ENCODE measurements at regions not wholly inside any gene's neighbourhood (a gene's known extent, or its start where the extent isn't known, plus 50 kb on each side); places are given as distances from the start of the nearest gene placed in this dataset.

GRCh38 chr3:193997228-193998122 is 138.5 kb upstream of the HES1 start (continued):
- TF ChIP-seq TCF7L2 (IDR thresholded peaks at IDR 0.05; ENCODE audit: borderline replicate concordance, extremely low read depth, insufficient read depth, insufficient read length) = no peak
- TF ChIP-seq, protein P1, sequence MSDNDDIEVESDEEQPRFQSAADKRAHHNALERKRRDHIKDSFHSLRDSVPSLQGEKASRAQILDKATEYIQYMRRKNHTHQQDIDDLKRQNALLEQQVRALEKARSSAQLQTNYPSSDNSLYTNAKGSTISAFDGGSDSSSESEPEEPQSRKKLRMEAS (IDR thresholded peaks at IDR 0.05) = no peak

DNA sequence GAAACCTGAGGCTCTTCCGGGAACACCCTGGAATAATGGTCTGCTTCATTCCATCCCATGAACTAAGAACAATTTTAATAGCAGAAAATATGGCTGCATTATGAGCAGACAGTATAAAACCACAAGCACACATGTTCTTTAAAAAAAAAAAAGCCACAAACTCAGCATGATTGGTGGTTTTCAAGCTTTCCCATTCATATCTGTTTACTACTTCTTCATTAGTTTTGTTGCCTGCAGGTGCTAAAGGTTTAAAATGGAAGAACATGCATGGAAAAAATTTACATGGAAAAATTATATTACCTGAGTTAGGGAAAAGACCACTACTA is 137.9 kb upstream of the HES1 start:
- Histone ChIP-seq H3K9me2 (ENCODE audit: insufficient read depth) (no peaks in the 10 kb centered on the region), H3K4me3 (replicated peaks in 1 of 2; ENCODE audit: low read depth in 1 of 2, low read length in 2 of 2) (no peak overlapping the region), H3K9me3 (ENCODE audit: control insufficient read depth in 1 of 2, insufficient read depth in 1 of 2, low read depth in 1 of 2, low read length in 2 of 2) (no peaks in the 10 kb centered on the region), H2AFZ (ENCODE audit: low read depth, low read length, poor library complexity, severe bottlenecking) (no peak overlapping the region), H3K36me3 (ENCODE audit: control insufficient read depth in 1 of 2, insufficient read depth in 2 of 2, low read length in 2 of 2) (no peaks in the 10 kb centered on the region), H3K9ac (ENCODE audit: low read length) (no peak overlapping the region), H4K20me1 (ENCODE audit: insufficient read depth) (no peaks in the 10 kb centered on the region), H3K27me3 (ENCODE audit: insufficient read depth, low read length) (no peaks in the 10 kb centered on the region), H3K27ac (ENCODE audit: low read depth, low read length) (no peak overlapping the region), H3K4me2 (ENCODE audit: low read length) (no peak overlapping the region), H3K4me1 (ENCODE audit: control insufficient read depth in 1 of 2, insufficient read depth in 2 of 2, low read length in 2 of 2) (peaks cover 7 to 15% of the 10 kb centered on the region in 2 experiments), H3K79me2 (ENCODE audit: insufficient read depth, low read length) (no peaks in the 10 kb centered on the region)
- intact Hi-C loops (cut with micrococcal nuclease) = no loop called here
- ChIA-PET CTCF (no interaction called here), POLR2A (no interaction called here), RAD21 (ENCODE audit: low non-redundant PET in 1 of 2, low total read pairs in 2 of 2, uncharacterized antibody in 2 of 2, unreplicated experiment in 2 of 2) (no interaction called here)
- DNase-seq (ENCODE audit: low read depth, low spot score) (no peak), ATAC-seq (no peak)
- no peak for TF ChIP-seq EZH2 (IDR thresholded peaks at IDR 0.05)
- TF ChIP-seq, protein P2, sequence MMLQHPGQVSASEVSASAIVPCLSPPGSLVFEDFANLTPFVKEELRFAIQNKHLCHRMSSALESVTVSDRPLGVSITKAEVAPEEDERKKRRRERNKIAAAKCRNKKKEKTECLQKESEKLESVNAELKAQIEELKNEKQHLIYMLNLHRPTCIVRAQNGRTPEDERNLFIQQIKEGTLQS (IDR thresholded peaks at IDR 0.05) = no peak
- TF ChIP-seq SIN3A (IDR thresholded peaks at IDR 0.05; ENCODE audit: low read depth) = no peak
- no peak for TF ChIP-seq CTCF (IDR thresholded peaks at IDR 0.05 in 2 of 3, conservative IDR thresholded peaks at IDR 0.05 in 1 of 3; ENCODE audit: borderline replicate concordance in 1 of 3, insufficient read depth in 1 of 3, low read depth in 2 of 3, low read length in 2 of 3)
- TF ChIP-seq, protein P1 (IDR thresholded peaks at IDR 0.05) = no peak
- no peak for TF ChIP-seq JUND (IDR thresholded peaks at IDR 0.05)
- no peak for TF ChIP-seq EZH2phosphoT487 (IDR thresholded peaks at IDR 0.05; ENCODE audit: borderline replicate concordance)
- TF ChIP-seq SRF (IDR thresholded peaks at IDR 0.05; ENCODE audit: low read depth) = no peak
- TF ChIP-seq, protein P3, sequence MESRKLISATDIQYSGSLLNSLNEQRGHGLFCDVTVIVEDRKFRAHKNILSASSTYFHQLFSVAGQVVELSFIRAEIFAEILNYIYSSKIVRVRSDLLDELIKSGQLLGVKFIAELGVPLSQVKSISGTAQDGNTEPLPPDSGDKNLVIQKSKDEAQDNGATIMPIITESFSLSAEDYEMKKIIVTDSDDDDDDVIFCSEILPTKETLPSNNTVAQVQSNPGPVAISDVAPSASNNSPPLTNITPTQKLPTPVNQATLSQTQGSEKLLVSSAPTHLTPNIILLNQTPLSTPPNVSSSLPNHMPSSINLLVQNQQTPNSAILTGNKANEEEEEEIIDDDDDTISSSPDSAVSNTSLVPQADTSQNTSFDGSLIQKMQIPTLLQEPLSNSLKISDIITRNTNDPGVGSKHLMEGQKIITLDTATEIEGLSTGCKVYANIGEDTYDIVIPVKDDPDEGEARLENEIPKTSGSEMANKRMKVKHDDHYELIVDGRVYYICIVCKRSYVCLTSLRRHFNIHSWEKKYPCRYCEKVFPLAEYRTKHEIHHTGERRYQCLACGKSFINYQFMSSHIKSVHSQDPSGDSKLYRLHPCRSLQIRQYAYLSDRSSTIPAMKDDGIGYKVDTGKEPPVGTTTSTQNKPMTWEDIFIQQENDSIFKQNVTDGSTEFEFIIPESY (IDR thresholded peaks at IDR 0.05; ENCODE audit: extremely low read depth, insufficient replicate concordance, low read length) = no peak
- no peak for TF ChIP-seq RAD21 (IDR thresholded peaks at IDR 0.05; ENCODE audit: low read depth)
- TF ChIP-seq YY1 (IDR thresholded peaks at IDR 0.05; ENCODE audit: extremely low read depth, insufficient replicate concordance, low read depth, low read length) = no peak
- TF ChIP-seq ZNF274 (IDR thresholded peaks at IDR 0.05; ENCODE audit: low read depth, low read length) = no peak
- TF ChIP-seq TCF7L2 (IDR thresholded peaks at IDR 0.05; ENCODE audit: borderline replicate concordance, extremely low read depth, insufficient read depth, insufficient read length) = no peak
- TF ChIP-seq SP1 (IDR thresholded peaks at IDR 0.05; ENCODE audit: low read depth) = no peak
- TF ChIP-seq POLR2AphosphoS5 (IDR thresholded peaks at IDR 0.05; ENCODE audit: low read depth, low read length) = no peak
- TF ChIP-seq ZFX (IDR thresholded peaks at IDR 0.05) = no peak
- no peak for TF ChIP-seq CBX3 (IDR thresholded peaks at IDR 0.05; ENCODE audit: low read depth)
- BruUV-seq (replicated peaks) = no TSS peak
